ENCODE measurements at regions not wholly inside any gene's neighbourhood (a gene's known extent, or its start where the extent isn't known, plus 50 kb on each side); places are given as distances from the start of the nearest gene placed in this dataset.

GRCh38 chr2:51960281-51960680 is 928.3 kb upstream of the NRXN1 start:
- Histone ChIP-seq H3K4me3 (ENCODE audit: low read length) (no peak overlapping the region), H3K9ac (ENCODE audit: extremely low read depth, low read length, poor library complexity, severe bottlenecking) (no peak overlapping the region), H3K4me1 (ENCODE audit: control insufficient read depth, insufficient read depth, low read length) (no peaks in the 10 kb centered on the region), H3K27me3 (ENCODE audit: control insufficient read depth, insufficient read depth, low read length, poor library complexity, severe bottlenecking) (no peaks in the 10 kb centered on the region), H3K9me3 (ENCODE audit: control insufficient read depth, low read length) (no peaks in the 10 kb centered on the region), H3K36me3 (ENCODE audit: control insufficient read depth, insufficient read depth, low read length) (no peaks in the 10 kb centered on the region), H3K27ac (ENCODE audit: low read depth, low read length) (no peak overlapping the region)
- no peak for DNase-seq
- WGBS, 2 experiments (ENCODE audit: insufficient coverage in 1 of 2, insufficient read length in 1 of 2), result 82% methylated on average over 2 of the region's 2 CpGs; no CpG with 5 or more reads in 1 of the 2 experiments
- Mint-ChIP-seq H3K9me3 (no peaks in the 10 kb centered on the region), H3K36me3 (ENCODE audit: low read depth) (no peaks in the 10 kb centered on the region), H3K4me3 (no peak overlapping the region), H3K4me1 (no peaks in the 10 kb centered on the region), H3K27ac (no peak overlapping the region), H3K27me3 (ENCODE audit: insufficient read depth) (no peaks in the 10 kb centered on the region)
- no peak for TF ChIP-seq CTCF (conservative IDR thresholded peaks at IDR 0.05)

- Histone ChIP-seq H3K4me3 (ENCODE audit: low read length) (no peak overlapping the region), H3K4me1 (ENCODE audit: control insufficient read depth, insufficient read depth, low read length) (no peaks in the 10 kb centered on the region), H3K27me3 (ENCODE audit: control insufficient read depth, insufficient read depth, low read length, poor library complexity, severe bottlenecking) (no peaks in the 10 kb centered on the region), H3K9me3 (ENCODE audit: control insufficient read depth, low read length) (no peaks in the 10 kb centered on the region), H3K9ac (ENCODE audit: extremely low read depth, low read length, poor library complexity, severe bottlenecking) (no peak overlapping the region), H3K27ac (ENCODE audit: low read depth, low read length) (no peak overlapping the region), H3K36me3 (ENCODE audit: control insufficient read depth, insufficient read depth, low read length) (no peaks in the 10 kb centered on the region)
- H3K9me3 Mint-ChIP-seq, result peaks cover 1% of the 10 kb centered on the region
- H3K27ac Mint-ChIP-seq, result no peak overlapping the region
- no peak overlapping the region for H3K4me3 Mint-ChIP-seq
- no peaks in the 10 kb centered on the region for H3K27me3 Mint-ChIP-seq (ENCODE audit: insufficient read depth)
- DNase-seq, result no peak
- H3K4me1 Mint-ChIP-seq, result no peaks in the 10 kb centered on the region
- no peaks in the 10 kb centered on the region for H3K36me3 Mint-ChIP-seq (ENCODE audit: low read depth)
- WGBS, 2 experiments (ENCODE audit: insufficient coverage in 1 of 2, insufficient read length in 1 of 2), result 90% methylated on average over 2 of the region's 2 CpGs; no CpG with 5 or more reads in 1 of the 2 experiments
- no peak for TF ChIP-seq CTCF (conservative IDR thresholded peaks at IDR 0.05)
Measured at GRCh38 chr2:51959696-51960095, 927.8 kb upstream of the NRXN1 start.

- H3K4me1 Mint-ChIP-seq, result no peaks in the 10 kb centered on the region
- Histone ChIP-seq H3K9ac (ENCODE audit: extremely low read depth, low read length, poor library complexity, severe bottlenecking) (no peak overlapping the region), H3K4me1 (ENCODE audit: control insufficient read depth, insufficient read depth, low read length) (no peaks in the 10 kb centered on the region), H3K9me3 (ENCODE audit: control insufficient read depth, low read length) (peaks cover 19% of the 10 kb centered on the region), H3K27me3 (ENCODE audit: control insufficient read depth, insufficient read depth, low read length, poor library complexity, severe bottlenecking) (no peaks in the 10 kb centered on the region), H3K27ac (ENCODE audit: low read depth, low read length) (no peak overlapping the region), H3K36me3 (ENCODE audit: control insufficient read depth, insufficient read depth, low read length) (no peaks in the 10 kb centered on the region), H3K4me3 (ENCODE audit: low read length) (no peak overlapping the region)
- no peak overlapping the region for H3K27ac Mint-ChIP-seq
- peaks cover 30% of the 10 kb centered on the region for H3K9me3 Mint-ChIP-seq
- peaks cover 6% of the 10 kb centered on the region for H3K36me3 Mint-ChIP-seq (ENCODE audit: low read depth)
- H3K27me3 Mint-ChIP-seq (ENCODE audit: insufficient read depth), result no peaks in the 10 kb centered on the region
- no peak overlapping the region for H3K4me3 Mint-ChIP-seq
- no peak for DNase-seq
- TF ChIP-seq CTCF (conservative IDR thresholded peaks at IDR 0.05), result no peak
Measured at GRCh38 chr2:51953931-51954330, 922.0 kb upstream of the NRXN1 start.
